DOHH2 (cell line): ENCODE measurements at regions not wholly inside any gene's neighbourhood (a gene's known extent, or its start where the extent isn't known, plus 50 kb on each side); places are given as distances from the start of the nearest gene placed in this dataset.
"Not testable (repeated sequence)": the region's sequence is repeated elsewhere in the genome, so short reads cannot be mapped to it uniquely, and the experiment has no call there.

Experiments
- H3F3A ChIP-seq: fragments of 200-600 bp; sonication (generic), shearing (Covaris generic); 2 replicates; pipeline ENCODE4 v1.6.0; 2016; ENCODE audit warnings: antibody characterized with exemption, mild to moderate bottlenecking; ENCODE audit not compliant: control insufficient read depth, insufficient read depth
- H3K27ac ChIP-seq: fragments of 200-600 bp; sonication (generic); 2 replicates; pipeline ENCODE4 v1.5.1; 2014; ENCODE audit warnings: low read depth, mild to moderate bottlenecking, low read length, moderate library complexity
- H3K27me3 ChIP-seq: fragments of 200-600 bp; sonication (generic); 2 replicates; pipeline ENCODE4 v1.6.1; 2014; ENCODE audit warnings: mild to moderate bottlenecking, low read length, mixed read lengths; ENCODE audit not compliant: control insufficient read depth
- H3K36me3 ChIP-seq: fragments of 200-600 bp; sonication (generic); 2 replicates; pipeline ENCODE4 v1.6.1; 2014; ENCODE audit warnings: mild to moderate bottlenecking, low read length, moderate library complexity, mixed read lengths; ENCODE audit not compliant: control insufficient read depth
- H3K4me1 ChIP-seq: fragments of 200-600 bp; sonication (generic); 2 replicates; pipeline ENCODE4 v1.6.1; 2014; ENCODE audit warnings: mild to moderate bottlenecking, low read length, mixed read lengths; ENCODE audit not compliant: control insufficient read depth
- H3K4me2 ChIP-seq: fragments of 200-600 bp; sonication (generic); 2 replicates; pipeline ENCODE4 v1.6.0; 2014; ENCODE audit warnings: mild to moderate bottlenecking, low read length, moderate library complexity
- H3K4me3 ChIP-seq: fragments of 200-600 bp; sonication (generic); 2 replicates; pipeline ENCODE4 v1.5.1; 2014; ENCODE audit warnings: mild to moderate bottlenecking, low read length, mixed read lengths
- H3K79me2 ChIP-seq: fragments of 200-600 bp; sonication (generic); 2 replicates; pipeline ENCODE4 v1.6.1; 2014; ENCODE audit warnings: mild to moderate bottlenecking, low read length, mixed read lengths; ENCODE audit not compliant: control insufficient read depth
- H3K9me2 ChIP-seq: fragments of 200-600 bp; sonication (generic); replicated peaks from 2 replicates; pipeline ENCODE4 v1.6.1; 2014; ENCODE audit warnings: mild to moderate bottlenecking, low read length, mixed read lengths; ENCODE audit not compliant: control insufficient read depth
- H3K9me3 ChIP-seq: fragments of 200-600 bp; sonication (generic); 2 replicates; pipeline ENCODE4 v1.6.1; 2014; ENCODE audit warnings: antibody characterized with exemption, low read length, mixed read lengths; ENCODE audit not compliant: control insufficient read depth, insufficient read depth
- H4K20me1 ChIP-seq: fragments of 200-600 bp; sonication (generic); 2 replicates; pipeline ENCODE4 v1.6.0; 2014; ENCODE audit warnings: low read depth, mild to moderate bottlenecking, antibody characterized with exemption, low read length, moderate library complexity; ENCODE audit not compliant: control insufficient read depth, insufficient read depth
- CTCF ChIP-seq: fragments of 200-600 bp; sonication (generic); IDR thresholded peaks from one replicate; pipeline ENCODE4 v1.5.1; 2014; ENCODE audit warnings: antibody characterized with exemption, mild to moderate bottlenecking, low read depth, low read length; ENCODE audit not compliant: poor library complexity, severe bottlenecking
- EZH2phosphoT487 ChIP-seq: fragments of 200-600 bp; sonication (generic); IDR thresholded peaks from 2 replicates; pipeline ENCODE4 v1.6.1; 2017; ENCODE audit warnings: borderline replicate concordance, mild to moderate bottlenecking, antibody characterized with exemption, low read length, moderate library complexity, mixed read lengths

DNA sequence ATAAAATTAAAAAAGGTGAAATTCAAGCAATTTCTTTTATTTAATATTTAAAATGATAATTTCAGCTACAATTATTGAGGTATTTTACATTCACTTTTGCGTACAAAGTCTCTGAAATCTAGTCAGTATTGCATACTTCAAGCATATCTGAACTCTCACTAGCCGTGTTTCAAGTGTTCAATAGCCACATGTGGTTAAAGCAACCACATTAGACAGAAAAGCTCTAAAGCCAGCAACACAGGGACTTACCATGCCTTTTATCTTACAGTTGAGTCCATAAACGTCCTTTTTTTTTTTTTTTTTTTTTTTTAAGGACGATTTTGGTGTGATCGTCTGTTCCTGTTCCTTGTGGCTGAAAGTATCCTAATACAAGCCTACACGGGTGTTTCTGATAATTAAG lies 257.0 kb upstream of the RGMA start:
- Histone ChIP-seq H3K4me1 (no peaks in the 10 kb centered on the region), H3K27ac (no peak overlapping the region), H3K4me2 (no peak overlapping the region), H3K9me3 (no peaks in the 10 kb centered on the region), H3F3A (no peaks in the 10 kb centered on the region), H3K79me2 (no peaks in the 10 kb centered on the region), H3K9me2 (no peaks in the 10 kb centered on the region), H3K36me3 (no peaks in the 10 kb centered on the region), H4K20me1 (no peaks in the 10 kb centered on the region), H3K27me3 (no peaks in the 10 kb centered on the region), H3K4me3 (no peak overlapping the region)
- TF ChIP-seq CTCF (no peak), EZH2phosphoT487 (no peak)

DNA sequence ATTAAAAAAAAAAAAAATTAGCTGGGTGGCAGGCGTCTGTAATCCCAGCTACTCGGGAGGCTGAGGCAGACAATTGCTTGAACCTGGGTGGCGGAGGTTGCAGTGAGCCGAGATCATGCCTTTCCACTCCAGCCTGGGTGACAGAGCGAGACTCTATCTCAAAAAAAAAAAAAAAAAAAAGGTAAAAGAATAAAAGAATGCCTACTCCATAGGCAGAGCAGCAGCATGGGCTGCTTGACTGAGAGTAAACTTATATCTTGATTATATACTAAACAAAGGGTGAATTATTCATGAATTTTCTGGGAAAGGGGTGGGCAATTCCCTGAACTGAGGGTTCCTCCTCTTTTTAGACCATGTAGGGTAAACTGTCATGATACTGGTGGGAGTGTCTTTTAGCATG lies 254.4 kb upstream of the RGMA start:
- not testable (repeated sequence) for H3K79me2 ChIP-seq, H3F3A ChIP-seq, H3K9me3 ChIP-seq, H3K4me3 ChIP-seq, H3K4me1 ChIP-seq, H3K9me2 ChIP-seq, H3K36me3 ChIP-seq, H3K27ac ChIP-seq, H4K20me1 ChIP-seq, H3K4me2 ChIP-seq, H3K27me3 ChIP-seq

- Histone ChIP-seq H3K79me2 (no peaks in the 10 kb centered on the region), H4K20me1 (no peaks in the 10 kb centered on the region), H3K4me1 (no peaks in the 10 kb centered on the region), H3K36me3 (no peaks in the 10 kb centered on the region), H3K27me3 (no peaks in the 10 kb centered on the region), H3K9me2 (no peaks in the 10 kb centered on the region), H3F3A (no peaks in the 10 kb centered on the region), H3K9me3 (no peaks in the 10 kb centered on the region), H3K27ac (no peak overlapping the region), H3K4me2 (no peak overlapping the region), H3K4me3 (no peak overlapping the region)
- TF ChIP-seq EZH2phosphoT487: no peak
- TF ChIP-seq CTCF: no peak
Observed at GRCh38 chr15:93341164-93341563, 252.2 kb upstream of the RGMA start.

DNA sequence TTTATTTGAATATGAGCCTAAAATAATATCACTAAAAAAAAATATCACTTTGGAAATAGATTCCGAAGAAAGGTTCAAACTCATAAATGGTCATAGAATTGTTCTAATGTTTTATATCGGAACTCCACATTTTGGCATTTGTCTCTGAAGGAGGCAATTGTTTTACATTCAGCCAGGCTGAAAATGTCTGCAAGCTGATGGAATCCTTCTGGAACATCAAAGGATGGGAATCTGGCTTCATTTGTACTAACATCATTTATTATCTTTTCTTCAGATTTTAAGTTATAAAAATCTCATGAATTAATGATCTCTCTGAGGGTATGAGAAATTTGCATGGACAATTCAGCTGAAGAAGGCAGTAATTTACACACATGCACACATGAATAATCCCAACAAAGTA lies 251.4 kb upstream of the RGMA start:
- no peak overlapping the region for H3K4me3 ChIP-seq
- no peaks in the 10 kb centered on the region for H3F3A ChIP-seq
- H3K79me2 ChIP-seq: no peaks in the 10 kb centered on the region
- H3K4me2 ChIP-seq: no peak overlapping the region
- H3K27ac ChIP-seq: no peak overlapping the region
- no peaks in the 10 kb centered on the region for H3K36me3 ChIP-seq
- H4K20me1 ChIP-seq: no peaks in the 10 kb centered on the region
- no peak for TF ChIP-seq EZH2phosphoT487
- TF ChIP-seq CTCF: no peak
- H3K4me1 ChIP-seq: no peaks in the 10 kb centered on the region
- H3K9me2 ChIP-seq: no peaks in the 10 kb centered on the region
- H3K27me3 ChIP-seq: no peaks in the 10 kb centered on the region
- no peaks in the 10 kb centered on the region for H3K9me3 ChIP-seq
